ENCODE measurements at regions not wholly inside any gene's neighbourhood (a gene's known extent, or its start where the extent isn't known, plus 50 kb on each side); places are given as distances from the start of the nearest gene placed in this dataset.

- no peak for DNase-seq
Measured at GRCh38 chr6:148222846-148223245, 119.8 kb upstream of the SASH1 start.

- no peak for DNase-seq
Measured at GRCh38 chr6:148223424-148223842, 119.2 kb upstream of the SASH1 start.

- no peak for DNase-seq
Measured at GRCh38 chr6:148225871-148226270, 116.8 kb upstream of the SASH1 start.

GRCh38 chr6:148226284-148226683 is 116.4 kb upstream of the SASH1 start:
- no peak for DNase-seq

- no peak for DNase-seq
Measured at GRCh38 chr6:148231572-148231971, 111.1 kb upstream of the SASH1 start.

- DNase-seq, result no peak
Measured at GRCh38 chr6:148235446-148235845, 107.2 kb upstream of the SASH1 start.

GRCh38 chr6:148238713-148239112 is 103.9 kb upstream of the SASH1 start:
- DNase-seq, result no peak

GRCh38 chr6:148239215-148239614 is 103.4 kb upstream of the SASH1 start:
- DNase-seq, result no peak

GRCh38 chr6:148239801-148240460 is 102.7 kb upstream of the SASH1 start:
- no peak for DNase-seq

- no peak for DNase-seq
Measured at GRCh38 chr6:148240461-148240840, 102.2 kb upstream of the SASH1 start.

GRCh38 chr6:148240861-148241477 is 101.7 kb upstream of the SASH1 start:
- no peak for DNase-seq

GRCh38 chr6:148242180-148242579 is 100.5 kb upstream of the SASH1 start:
- DNase-seq, result no peak

GRCh38 chr6:148244217-148244935 is 98.3 kb upstream of the SASH1 start:
- no peak for DNase-seq

- peak; percentile 37 for DNase-seq
Measured at GRCh38 chr6:148247386-148248063, 95.1 kb upstream of the SASH1 start.

GRCh38 chr6:148249160-148249559 is 93.5 kb upstream of the SASH1 start:
- DNase-seq, result no peak

- DNase-seq, result no peak
Measured at GRCh38 chr6:148249679-148250375, 92.8 kb upstream of the SASH1 start.

GRCh38 chr6:148250975-148251685 is 91.5 kb upstream of the SASH1 start:
- no peak for DNase-seq

GRCh38 chr6:148251891-148252290 is 90.7 kb upstream of the SASH1 start:
- DNase-seq, result no peak

GRCh38 chr6:148257810-148258209 is 84.8 kb upstream of the SASH1 start:
- DNase-seq, result no peak

- no peak for DNase-seq
Measured at GRCh38 chr6:148258868-148259267, 83.8 kb upstream of the SASH1 start.

GRCh38 chr6:148261470-148261869 is 81.2 kb upstream of the SASH1 start:
- DNase-seq, result no peak

GRCh38 chr6:148263010-148263409 is 79.6 kb upstream of the SASH1 start:
- DNase-seq, result no peak

All from NCI-H2171 (cell line).